Fibroblast of the aortic adventitia (primary cell): ENCODE measurements at regions not wholly inside any gene's neighbourhood (a gene's known extent, or its start where the extent isn't known, plus 50 kb on each side); places are given as distances from the start of the nearest gene placed in this dataset.

Experiments used
- DNase-seq: peaks from one replicate; pipeline ENCODE4 v3.0.0-alpha.2; 2010; ENCODE audit warnings: low read depth
- H3K4me3 ChIP-seq: 2 replicates; pipeline ENCODE4 v1.5.1; 2011; ENCODE audit warnings: low read depth, mild to moderate bottlenecking, control low read depth, low read length, moderate library complexity
- CTCF ChIP-seq: IDR thresholded peaks from 2 replicates; pipeline ENCODE4 v1.5.1; 2011; ENCODE audit warnings: mild to moderate bottlenecking, low read length, control low read depth, inconsistent platforms; ENCODE audit not compliant: insufficient read depth

GRCh38 chr6:165186441-165187205 is 122.8 kb downstream of the C6orf118 start:
- no peak overlapping the region for H3K4me3 ChIP-seq
- DNase-seq, result no peak
- no peak for TF ChIP-seq CTCF

GRCh38 chr6:165186041-165186440 is 123.4 kb downstream of the C6orf118 start:
- peak; percentile 5 for DNase-seq
- no peak overlapping the region for H3K4me3 ChIP-seq
- no peak for TF ChIP-seq CTCF

- no peak for TF ChIP-seq CTCF
- peak; percentile 52 for DNase-seq
- no peak overlapping the region for H3K4me3 ChIP-seq
Observed at GRCh38 chr6:165184192-165184979, 125.0 kb downstream of the C6orf118 start.

- H3K4me3 ChIP-seq, result no peak overlapping the region
- no peak for TF ChIP-seq CTCF
- no peak for DNase-seq
Observed at GRCh38 chr6:165183496-165184140, 125.8 kb downstream of the C6orf118 start.

GRCh38 chr6:165183071-165183470 is 126.3 kb downstream of the C6orf118 start:
- peak; percentile 14 for DNase-seq
- TF ChIP-seq CTCF, result no peak
- H3K4me3 ChIP-seq, result no peak overlapping the region

GRCh38 chr6:165181951-165182414 is 127.4 kb downstream of the C6orf118 start:
- no peak overlapping the region for H3K4me3 ChIP-seq
- TF ChIP-seq CTCF, result no peak
- peak; percentile 79 for DNase-seq
